ENCODE measurements at regions not wholly inside any gene's neighbourhood (a gene's known extent, or its start where the extent isn't known, plus 50 kb on each side); places are given as distances from the start of the nearest gene placed in this dataset.

DNA sequence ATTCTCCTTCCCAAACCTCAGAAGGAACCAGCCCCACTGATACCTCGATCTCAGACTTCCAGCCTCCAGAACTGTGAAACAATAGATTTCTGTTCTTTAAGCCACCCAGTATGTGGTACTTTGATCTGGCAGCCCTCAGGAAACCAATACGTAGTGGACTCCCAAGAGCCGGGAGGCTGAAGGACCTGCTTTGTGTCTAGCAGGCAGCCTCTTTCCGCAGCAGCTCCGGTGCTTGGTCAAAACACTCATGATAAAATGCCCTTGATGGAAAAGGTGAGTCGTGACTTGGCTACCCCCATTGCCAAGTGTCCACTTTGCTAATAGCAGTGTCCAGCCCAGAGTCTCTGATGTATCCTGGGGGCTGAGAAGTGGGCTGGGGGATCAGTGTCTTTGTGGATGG, 158.8 kb upstream of the TMTC4 start:
- H3K9me3 Mint-ChIP-seq: no peaks in the 10 kb centered on the region
- peaks cover 2% of the 10 kb centered on the region for H3K27me3 Mint-ChIP-seq
- no peak overlapping the region for H3K4me3 Mint-ChIP-seq
- DNase-seq (no peak), ATAC-seq (ENCODE audit: low read depth) (no peak)
- ChIA-PET CTCF (no interaction called here), POLR2A (no interaction called here)
- TF ChIP-seq, protein P1, sequence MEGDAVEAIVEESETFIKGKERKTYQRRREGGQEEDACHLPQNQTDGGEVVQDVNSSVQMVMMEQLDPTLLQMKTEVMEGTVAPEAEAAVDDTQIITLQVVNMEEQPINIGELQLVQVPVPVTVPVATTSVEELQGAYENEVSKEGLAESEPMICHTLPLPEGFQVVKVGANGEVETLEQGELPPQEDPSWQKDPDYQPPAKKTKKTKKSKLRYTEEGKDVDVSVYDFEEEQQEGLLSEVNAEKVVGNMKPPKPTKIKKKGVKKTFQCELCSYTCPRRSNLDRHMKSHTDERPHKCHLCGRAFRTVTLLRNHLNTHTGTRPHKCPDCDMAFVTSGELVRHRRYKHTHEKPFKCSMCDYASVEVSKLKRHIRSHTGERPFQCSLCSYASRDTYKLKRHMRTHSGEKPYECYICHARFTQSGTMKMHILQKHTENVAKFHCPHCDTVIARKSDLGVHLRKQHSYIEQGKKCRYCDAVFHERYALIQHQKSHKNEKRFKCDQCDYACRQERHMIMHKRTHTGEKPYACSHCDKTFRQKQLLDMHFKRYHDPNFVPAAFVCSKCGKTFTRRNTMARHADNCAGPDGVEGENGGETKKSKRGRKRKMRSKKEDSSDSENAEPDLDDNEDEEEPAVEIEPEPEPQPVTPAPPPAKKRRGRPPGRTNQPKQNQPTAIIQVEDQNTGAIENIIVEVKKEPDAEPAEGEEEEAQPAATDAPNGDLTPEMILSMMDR (IDR thresholded peaks at IDR 0.05): no peak
- no peaks in the 10 kb centered on the region for H3K4me1 Mint-ChIP-seq
- no peak overlapping the region for H3K27ac Mint-ChIP-seq
- intact Hi-C loops (cut with micrococcal nuclease): no loop called here
- H3K36me3 Mint-ChIP-seq (ENCODE audit: low read depth): no peaks in the 10 kb centered on the region

DNA sequence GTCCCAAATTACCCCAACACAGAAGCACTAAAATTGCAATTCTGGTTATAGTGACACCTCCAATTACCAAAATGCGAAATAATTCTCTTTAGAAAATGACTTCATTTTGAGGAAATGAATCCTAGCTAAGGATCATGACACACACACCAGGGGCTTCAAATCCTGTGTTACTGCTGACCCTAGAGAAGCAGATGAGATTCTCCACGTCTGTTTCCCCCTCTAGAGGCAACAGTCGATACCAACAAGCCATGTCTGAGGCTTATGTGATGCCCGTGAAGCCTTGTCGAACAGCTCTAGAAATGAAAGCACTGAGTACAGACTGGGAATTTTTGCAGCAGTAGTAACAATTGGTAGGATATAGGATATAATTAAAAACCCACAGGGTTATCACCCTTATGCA, 153.6 kb upstream of the TMTC4 start:
- TF ChIP-seq, protein P1 (IDR thresholded peaks at IDR 0.05): no peak
- ChIA-PET CTCF (no interaction called here), POLR2A (no interaction called here)
- H3K9me3 Mint-ChIP-seq: no peaks in the 10 kb centered on the region
- H3K27ac Mint-ChIP-seq: no peak overlapping the region
- no peaks in the 10 kb centered on the region for H3K36me3 Mint-ChIP-seq (ENCODE audit: low read depth)
- no peak for DNase-seq
- no peaks in the 10 kb centered on the region for H3K4me1 Mint-ChIP-seq
- no peaks in the 10 kb centered on the region for H3K27me3 Mint-ChIP-seq
- intact Hi-C loops (cut with micrococcal nuclease): loop anchor here (10.0 kb wide), 1 partner anchor 253 kb away; no protein-coding TSS in a partner anchor
- H3K4me3 Mint-ChIP-seq: no peak overlapping the region
- no peak for ATAC-seq (ENCODE audit: low read depth)

- Mint-ChIP-seq H3K36me3 (ENCODE audit: low read depth) (no peaks in the 10 kb centered on the region), H3K27ac (no peak overlapping the region), H3K9me3 (no peaks in the 10 kb centered on the region), H3K4me3 (no peak overlapping the region), H3K4me1 (no peaks in the 10 kb centered on the region), H3K27me3 (no peaks in the 10 kb centered on the region)
- ChIA-PET CTCF (no interaction called here), POLR2A (no interaction called here)
- TF ChIP-seq, protein P1 (IDR thresholded peaks at IDR 0.05): no peak
- intact Hi-C loops (cut with micrococcal nuclease): loop anchor here (10.0 kb wide), 1 partner anchor 253 kb away; no protein-coding TSS in a partner anchor
- no peak for ATAC-seq (ENCODE audit: low read depth)
- DNase-seq: no peak
Measured at GRCh38 chr13:100827489-100828176, 153.0 kb upstream of the TMTC4 start.

GRCh38 chr13:100826441-100826840, 151.8 kb upstream of the TMTC4 start:
- no peak for DNase-seq
- Mint-ChIP-seq H3K9me3 (no peaks in the 10 kb centered on the region), H3K27me3 (no peaks in the 10 kb centered on the region), H3K27ac (no peak overlapping the region), H3K4me1 (no peaks in the 10 kb centered on the region), H3K36me3 (ENCODE audit: low read depth) (no peaks in the 10 kb centered on the region), H3K4me3 (no peak overlapping the region)
- TF ChIP-seq, protein P1 (IDR thresholded peaks at IDR 0.05): no peak
- ATAC-seq (ENCODE audit: low read depth): no peak
- ChIA-PET POLR2A (no interaction called here), CTCF (no interaction called here)
- intact Hi-C loops (cut with micrococcal nuclease): loop anchor here (10.0 kb wide), 1 partner anchor 252 kb away; no protein-coding TSS in a partner anchor

GRCh38 chr13:100825557-100825956, 151.0 kb upstream of the TMTC4 start:
- H3K9me3 Mint-ChIP-seq: no peaks in the 10 kb centered on the region
- H3K27me3 Mint-ChIP-seq: no peaks in the 10 kb centered on the region
- CTCF ChIA-PET: no interaction called here
- DNase-seq: no peak
- no peaks in the 10 kb centered on the region for H3K4me1 Mint-ChIP-seq
- intact Hi-C loops (cut with micrococcal nuclease): loop anchor here (10.0 kb wide), 1 partner anchor 251 kb away; no protein-coding TSS in a partner anchor
- no peaks in the 10 kb centered on the region for H3K36me3 Mint-ChIP-seq (ENCODE audit: low read depth)
- TF ChIP-seq, protein P1 (IDR thresholded peaks at IDR 0.05): no peak
- no peak overlapping the region for H3K4me3 Mint-ChIP-seq
- ATAC-seq (ENCODE audit: low read depth): no peak
- H3K27ac Mint-ChIP-seq: no peak overlapping the region
- POLR2A ChIA-PET: no interaction called here

Data from activated B cell treated with CpG ODN at 0.5 μM for 24 hours (primary cell).